Subcutaneous abdominal adipose tissue (tissue), 5 donors: ENCODE measurements at regions not wholly inside any gene's neighbourhood (a gene's known extent, or its start where the extent isn't known, plus 50 kb on each side); places are given as distances from the start of the nearest gene placed in this dataset.

ENCODE experiments used
- H3K27ac ChIP-seq: one replicate; pipeline ENCODE4 v1.7.0; 2013; ENCODE audit warnings: low read depth, mild to moderate bottlenecking, inconsistent platforms, low read length, moderate library complexity
- H3K27me3 ChIP-seq, 5 donors: one replicate each; pipeline ENCODE4 v1.7.0; 2013; ENCODE audit warnings: low read length in 5 of 5, inconsistent platforms in 1 of 5; ENCODE audit not compliant: control insufficient read depth in 5 of 5, insufficient read depth in 4 of 5
- H3K36me3 ChIP-seq, 5 donors: one replicate each; pipeline ENCODE4 v1.7.0; 2013; ENCODE audit warnings: low read length in 5 of 5; ENCODE audit not compliant: control insufficient read depth in 5 of 5, insufficient read depth in 5 of 5
- H3K4me1 ChIP-seq, 5 donors: one replicate each; pipeline ENCODE4 v1.7.0; 2013; ENCODE audit warnings: low read length in 5 of 5, mild to moderate bottlenecking in 3 of 5, moderate library complexity in 1 of 5; ENCODE audit not compliant: control insufficient read depth in 5 of 5, insufficient read depth in 5 of 5
- H3K4me3 ChIP-seq, 5 donors: one replicate each; pipeline ENCODE4 v1.7.0; 2013; ENCODE audit warnings: low read length in 5 of 5, low read depth in 1 of 5
- H3K9ac ChIP-seq, 5 donors: one replicate each; pipeline ENCODE4 v1.7.0; 2013; ENCODE audit warnings: low read length in 5 of 5, mild to moderate bottlenecking in 4 of 5, moderate library complexity in 3 of 5
- H3K9me3 ChIP-seq, 5 donors: one replicate each; pipeline ENCODE4 v1.7.0; 2013; ENCODE audit warnings: low read length in 5 of 5; ENCODE audit not compliant: control insufficient read depth in 5 of 5
- donor health status: healthy.
- donor health status: healthy.
- donor health status: healthy.
- donor health status: healthy.
- donor health status: healthy.

DNA sequence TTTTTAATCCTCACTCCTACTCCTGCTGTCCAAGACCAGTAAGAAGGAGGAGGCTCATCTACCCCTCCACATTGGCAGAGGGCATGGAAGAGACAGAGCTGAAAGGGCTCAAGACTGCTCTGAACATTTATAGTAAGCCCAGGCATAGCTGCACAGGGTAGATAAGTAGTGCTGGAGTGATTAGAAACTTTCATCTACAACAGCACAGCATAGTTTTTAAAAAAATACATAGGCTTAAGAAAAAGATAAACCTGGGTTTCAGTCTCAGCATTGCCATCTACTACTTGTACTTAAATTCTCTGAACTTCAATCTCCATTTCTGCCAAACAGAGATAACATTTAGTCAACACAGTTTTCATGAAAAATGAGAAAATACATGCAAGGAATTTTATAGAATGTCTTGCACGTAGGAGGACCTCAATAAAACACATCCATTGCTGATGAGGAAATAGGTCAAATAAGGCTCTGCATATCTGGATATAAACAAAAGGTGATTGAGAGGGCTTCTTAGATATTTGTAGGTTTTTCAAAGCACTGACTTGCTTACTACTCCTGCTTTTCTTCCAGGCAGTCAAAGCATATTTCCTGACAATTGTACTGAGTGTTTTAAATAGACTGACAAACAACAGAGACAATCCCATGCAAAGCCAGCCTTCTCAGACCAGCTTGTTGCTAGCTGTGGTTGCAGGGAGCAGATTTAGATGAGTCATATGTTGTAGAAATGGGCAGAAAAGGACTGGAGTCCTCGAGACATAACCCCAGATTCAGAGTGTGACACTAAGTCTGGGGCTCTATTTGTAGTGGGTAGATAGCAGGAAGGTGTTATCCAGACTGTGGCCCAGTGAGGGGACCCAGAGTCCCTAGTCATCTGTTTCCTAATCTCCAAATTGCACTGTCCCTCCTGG is 107.4 kb upstream of the TAB2 start:
- no peaks in the 10 kb centered on the region for H3K9me3 ChIP-seq
- no peak overlapping the region for H3K27ac ChIP-seq
- no peak overlapping the region for H3K4me3 ChIP-seq
- no peak overlapping the region for H3K9ac ChIP-seq
- H3K4me1 ChIP-seq, result peaks cover 0 to 8% (median 0%) of the 10 kb centered on the region in 5 donors
- H3K36me3 ChIP-seq, result no peaks in the 10 kb centered on the region
- no peaks in the 10 kb centered on the region for H3K27me3 ChIP-seq

DNA sequence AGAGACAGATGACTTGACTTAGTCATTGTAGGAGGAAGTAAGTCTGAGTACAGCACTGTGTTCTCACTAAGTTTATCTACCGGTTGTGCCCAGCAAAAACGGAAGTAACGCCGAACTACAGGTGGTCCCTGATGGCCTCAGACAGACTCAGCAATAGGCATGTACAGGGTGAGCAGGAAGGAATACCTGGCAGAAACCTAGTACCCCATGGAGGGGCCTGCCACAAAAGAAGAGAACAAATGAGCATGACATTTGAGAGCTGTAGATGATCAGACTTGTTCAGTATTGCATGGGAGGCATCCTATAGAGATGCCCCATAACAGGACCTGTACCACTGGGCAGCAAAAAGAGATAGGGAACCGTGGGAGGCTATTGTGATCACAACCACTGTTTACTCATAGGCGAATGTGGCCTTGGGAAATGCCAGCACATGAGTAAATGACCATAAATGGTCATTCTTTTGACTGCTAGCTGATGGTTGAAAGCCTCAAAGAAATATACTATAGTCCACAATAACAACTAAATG is 106.4 kb upstream of the TAB2 start:
- Histone ChIP-seq H3K27me3 (no peaks in the 10 kb centered on the region), H3K27ac (no peak overlapping the region), H3K9ac (no peak overlapping the region), H3K9me3 (no peaks in the 10 kb centered on the region), H3K4me1 (peaks cover 0 to 8% (median 0%) of the 10 kb centered on the region in 5 donors), H3K4me3 (no peak overlapping the region), H3K36me3 (no peaks in the 10 kb centered on the region)

DNA sequence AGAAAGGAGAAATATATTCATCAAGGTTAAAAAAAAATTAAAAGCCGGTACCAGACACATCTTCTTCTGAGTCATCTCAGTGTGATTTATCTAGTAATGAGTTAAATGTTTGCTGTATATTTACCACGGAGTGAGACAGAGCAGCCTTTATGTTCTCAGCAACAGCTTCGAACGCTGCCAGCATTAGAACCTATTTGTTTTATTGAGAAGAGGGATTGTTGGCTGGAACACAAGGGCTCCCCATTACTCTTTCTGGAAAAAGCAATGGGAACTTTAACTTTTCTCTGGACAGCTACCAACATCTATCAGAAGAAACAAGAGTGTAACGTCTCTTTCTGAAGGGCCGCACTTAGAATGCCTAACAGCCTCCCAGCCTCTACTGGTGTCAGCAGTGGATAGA is 105.3 kb upstream of the TAB2 start:
- no peaks in the 10 kb centered on the region for H3K27me3 ChIP-seq
- H3K9ac ChIP-seq, result no peak overlapping the region
- peaks cover 0 to 8% (median 0%) of the 10 kb centered on the region in 5 donors for H3K4me1 ChIP-seq
- H3K36me3 ChIP-seq, result no peaks in the 10 kb centered on the region
- H3K27ac ChIP-seq, result no peak overlapping the region
- no peak overlapping the region for H3K4me3 ChIP-seq
- H3K9me3 ChIP-seq, result no peaks in the 10 kb centered on the region

DNA sequence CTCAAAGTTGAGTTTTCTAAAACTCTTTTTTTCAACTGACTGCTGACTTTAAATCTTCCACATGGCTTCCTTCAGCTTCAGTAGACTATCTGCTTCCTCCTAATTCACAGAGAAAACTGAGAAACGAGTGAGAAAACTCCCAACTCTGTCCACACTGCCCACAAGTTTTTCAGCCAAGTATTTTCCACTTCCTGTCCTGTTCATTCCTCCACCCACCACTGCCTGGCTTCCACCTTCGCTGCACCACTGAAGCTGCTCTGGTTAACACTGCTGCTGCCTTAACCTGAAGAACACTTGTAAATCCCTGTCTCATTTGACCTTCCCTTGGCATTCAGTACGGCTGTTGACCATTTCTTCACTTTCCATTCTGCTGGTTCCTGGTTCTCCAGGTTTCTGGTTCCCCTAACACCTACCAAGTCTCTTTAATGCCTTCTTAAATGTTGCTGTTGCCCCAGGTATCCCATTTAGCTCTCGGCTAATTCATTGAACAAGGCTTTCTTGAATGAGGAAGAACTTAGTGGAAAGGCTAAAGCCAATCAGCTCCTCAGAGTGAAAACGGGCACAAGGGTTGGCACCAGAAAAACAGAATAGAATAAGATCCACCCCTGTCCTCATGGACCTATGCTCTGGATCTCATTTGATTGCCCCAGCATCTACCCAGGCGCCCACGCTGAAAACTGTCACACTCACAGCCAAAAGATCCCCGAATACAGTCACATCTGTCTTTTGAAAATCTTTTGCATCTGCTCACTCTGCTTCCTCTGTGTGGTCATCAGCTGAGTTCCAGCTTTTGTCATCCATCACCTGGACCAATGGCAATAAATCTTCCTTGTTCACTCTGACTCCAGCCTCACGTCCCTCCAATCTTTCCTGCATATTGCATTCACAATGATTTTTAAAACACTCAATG is 104.4 kb upstream of the TAB2 start:
- Histone ChIP-seq H3K9me3 (no peaks in the 10 kb centered on the region), H3K9ac (no peak overlapping the region), H3K4me3 (no peak overlapping the region), H3K27me3 (no peaks in the 10 kb centered on the region), H3K4me1 (peaks cover 0 to 8% (median 0%) of the 10 kb centered on the region in 5 donors), H3K36me3 (no peaks in the 10 kb centered on the region), H3K27ac (no peak overlapping the region)

DNA sequence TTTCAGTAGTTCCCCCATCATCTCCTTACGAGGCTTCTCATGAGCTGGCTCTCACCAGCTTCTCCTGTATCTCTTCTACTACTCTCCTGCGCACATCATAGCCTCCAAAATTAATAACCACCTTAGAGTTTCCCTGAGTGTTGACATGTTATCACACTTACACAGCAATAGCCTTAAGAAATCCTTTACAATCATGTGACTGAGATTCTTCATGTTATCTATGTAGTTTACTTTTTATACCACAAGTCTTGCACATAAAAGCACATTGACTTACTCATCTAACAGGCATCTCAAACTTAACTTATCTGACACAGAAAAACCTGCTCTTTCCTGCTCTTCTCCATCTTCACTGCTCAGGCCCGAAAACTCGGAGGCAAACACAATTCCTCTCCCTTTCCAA is 103.7 kb upstream of the TAB2 start:
- H3K4me1 ChIP-seq, result peaks cover 0 to 8% (median 0%) of the 10 kb centered on the region in 5 donors
- no peaks in the 10 kb centered on the region for H3K9me3 ChIP-seq
- H3K27ac ChIP-seq, result no peak overlapping the region
- H3K9ac ChIP-seq, result no peak overlapping the region
- H3K4me3 ChIP-seq, result no peak overlapping the region
- no peaks in the 10 kb centered on the region for H3K27me3 ChIP-seq
- H3K36me3 ChIP-seq, result no peaks in the 10 kb centered on the region

DNA sequence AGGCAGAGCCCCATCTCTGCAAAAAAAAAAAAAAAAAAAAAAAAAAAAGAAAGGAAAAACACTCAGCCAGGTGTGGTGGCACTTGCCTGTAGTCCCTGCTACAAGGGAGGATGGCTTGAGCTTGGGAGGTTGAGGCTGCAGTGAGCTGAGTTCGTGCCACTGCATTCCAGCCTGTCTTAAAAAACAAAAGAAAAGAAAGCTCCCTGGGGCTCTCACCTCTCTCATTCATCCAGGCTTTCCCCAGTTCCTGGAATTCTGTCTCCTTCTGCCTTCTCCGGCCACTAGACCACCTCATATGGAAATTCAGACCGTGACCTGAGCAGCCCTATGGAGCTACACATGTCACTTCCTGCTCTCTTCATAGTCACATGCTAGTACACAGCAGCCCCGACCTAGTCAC is 101.1 kb upstream of the TAB2 start:
- Histone ChIP-seq H3K4me3 (no peak overlapping the region), H3K9me3 (no peaks in the 10 kb centered on the region), H3K27me3 (no peaks in the 10 kb centered on the region), H3K4me1 (peaks cover 0 to 8% (median 0%) of the 10 kb centered on the region in 5 donors), H3K9ac (no peak overlapping the region), H3K36me3 (no peaks in the 10 kb centered on the region), H3K27ac (no peak overlapping the region)

DNA sequence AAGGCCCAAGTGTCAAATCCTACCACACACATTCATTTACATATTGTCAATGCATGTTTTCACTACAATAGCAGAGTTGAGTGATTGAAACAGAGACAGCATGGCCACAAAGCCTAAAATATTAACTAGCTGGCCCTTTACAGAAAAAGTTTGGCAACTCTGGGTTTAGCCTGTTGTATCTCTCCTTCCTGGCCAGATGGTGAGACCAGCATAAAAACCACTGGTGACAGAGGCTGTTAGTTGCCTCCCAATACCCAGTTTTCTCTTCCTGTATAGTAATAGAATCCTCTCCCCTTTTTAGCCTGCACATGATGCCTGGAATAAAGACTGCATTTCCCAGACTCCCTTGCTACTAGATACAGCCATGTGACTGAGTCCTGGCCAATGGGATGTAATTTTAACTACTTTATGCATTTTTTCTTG is 100.0 kb upstream of the TAB2 start:
- Histone ChIP-seq H3K36me3 (no peaks in the 10 kb centered on the region), H3K4me1 (peaks cover 0 to 5% (median 0%) of the 10 kb centered on the region in 5 donors), H3K4me3 (no peak overlapping the region), H3K9me3 (no peaks in the 10 kb centered on the region), H3K9ac (no peak overlapping the region), H3K27ac (no peak overlapping the region), H3K27me3 (no peaks in the 10 kb centered on the region)

DNA sequence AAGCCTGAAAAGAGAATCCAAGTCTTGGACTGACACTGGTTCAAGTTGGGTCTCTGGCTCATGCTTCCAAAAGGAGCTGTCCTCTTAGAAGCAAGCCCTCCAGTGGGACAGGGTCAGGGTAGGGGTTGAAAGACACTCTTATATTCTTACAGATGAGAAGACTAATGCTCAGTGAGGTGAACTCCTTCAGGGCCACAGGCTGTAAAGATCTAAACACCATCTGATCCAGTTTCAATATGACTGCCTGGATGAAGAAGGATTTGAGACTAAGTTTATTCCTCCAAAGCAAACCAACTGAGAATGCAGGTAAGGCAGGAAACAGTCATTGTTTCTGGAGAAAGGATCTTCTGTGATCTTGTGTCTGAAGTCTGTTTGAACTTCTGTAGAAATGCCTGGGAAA is 99.0 kb upstream of the TAB2 start:
- H3K36me3 ChIP-seq, result no peaks in the 10 kb centered on the region
- peaks cover 0 to 3% (median under 1%) of the 10 kb centered on the region in 5 donors for H3K4me1 ChIP-seq
- H3K9ac ChIP-seq, result no peak overlapping the region
- H3K4me3 ChIP-seq, result no peak overlapping the region
- no peaks in the 10 kb centered on the region for H3K27me3 ChIP-seq
- H3K27ac ChIP-seq, result no peak overlapping the region
- H3K9me3 ChIP-seq, result no peaks in the 10 kb centered on the region

DNA sequence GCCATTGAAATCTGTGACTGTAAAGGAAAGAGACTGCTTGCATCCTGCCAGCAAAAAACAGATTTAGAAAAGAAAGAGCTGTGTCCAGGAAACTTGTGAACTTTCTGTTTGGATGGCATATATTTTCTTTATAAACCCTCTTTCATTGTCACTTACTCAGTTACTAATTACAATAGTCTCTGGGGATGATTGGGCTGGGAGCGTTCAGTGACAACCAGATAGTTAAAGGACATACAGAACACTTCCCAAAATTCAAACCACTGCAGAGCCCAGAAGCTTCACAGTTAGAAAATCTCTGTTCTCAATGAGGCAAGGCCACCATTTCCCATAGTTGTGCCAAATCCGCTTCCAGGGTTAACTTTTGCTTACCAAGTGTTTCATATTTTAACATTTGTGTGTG is 98.6 kb upstream of the TAB2 start:
- Histone ChIP-seq H3K36me3 (no peaks in the 10 kb centered on the region), H3K4me1 (peaks cover 0 to 7% (median 5%) of the 10 kb centered on the region in 5 donors), H3K4me3 (no peak overlapping the region), H3K27ac (no peak overlapping the region), H3K9ac (no peak overlapping the region), H3K9me3 (no peaks in the 10 kb centered on the region), H3K27me3 (no peaks in the 10 kb centered on the region)
